GM12891 (cell line): ENCODE measurements at regions not wholly inside any gene's neighbourhood (a gene's known extent, or its start where the extent isn't known, plus 50 kb on each side); places are given as distances from the start of the nearest gene placed in this dataset.

Experiments
- DNase-seq: peaks from one replicate; pipeline ENCODE4 v3.0.0; 2011; ENCODE audit warnings: low spot score; ENCODE audit not compliant: insufficient read length
- FAIRE-seq: peaks from 2 replicates; lab custom pipeline; 2011; peaks lifted over from hg19 to GRCh38; lab: Jason Lieb, UNC
- PAX5 ChIP-seq: IDR thresholded peaks from 2 replicates; pipeline ENCODE4 v1.6.1; 2011; ENCODE audit warnings: low read length, moderate library complexity, mild to moderate bottlenecking; ENCODE audit not compliant: insufficient read depth, severe bottlenecking
- POLR2A ChIP-seq: IDR thresholded peaks from 2 replicates; pipeline ENCODE4 v1.6.1; 2011; ENCODE audit warnings: low read depth, low read length, control low read depth
- POLR2AphosphoS5 ChIP-seq: IDR thresholded peaks from 2 replicates; pipeline ENCODE4 v1.6.1; 2011; ENCODE audit warnings: low read depth, low read length, control low read depth
- POU2F2 ChIP-seq: IDR thresholded peaks from 2 replicates; pipeline ENCODE4 v1.6.1; 2011; ENCODE audit warnings: low read depth, mild to moderate bottlenecking, control low read depth, low read length, moderate library complexity
- SPI1 ChIP-seq: IDR thresholded peaks from 2 replicates; pipeline ENCODE4 v1.6.1; 2011; ENCODE audit warnings: low read depth, low read length, control low read depth
- TAF1 ChIP-seq: IDR thresholded peaks from 2 replicates; pipeline ENCODE4 v1.6.1; 2011; ENCODE audit warnings: low read depth, low read length, control low read depth

DNA sequence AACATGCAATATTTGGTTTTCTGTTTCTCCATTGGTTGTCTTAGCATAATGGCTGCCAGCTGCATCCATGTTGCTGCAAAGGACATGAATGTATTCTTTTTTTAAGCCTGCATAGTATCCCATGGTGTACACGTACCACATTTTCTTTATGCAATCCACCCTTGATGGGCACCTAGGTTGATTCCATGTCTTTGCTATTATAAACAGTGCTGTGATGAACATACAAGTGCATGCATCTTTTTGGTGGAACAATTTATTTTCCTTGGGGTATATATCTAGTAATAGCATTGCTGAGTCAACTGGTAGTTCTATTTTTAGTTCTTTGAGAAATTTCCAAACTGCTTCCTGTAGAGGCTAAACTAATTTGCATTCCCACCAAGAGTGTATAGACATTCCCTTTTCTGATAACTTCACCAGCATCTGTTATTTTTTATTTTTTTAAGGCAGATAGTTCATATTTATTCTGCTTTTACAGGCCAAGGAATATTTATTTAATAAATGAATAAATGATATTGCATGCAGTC lies 62.4 kb upstream of the NPHP3 start:
- FAIRE-seq (no peak), DNase-seq (no peak)
- no peak for TF ChIP-seq PAX5
- no peak for TF ChIP-seq SPI1
- TF ChIP-seq TAF1, result no peak

DNA sequence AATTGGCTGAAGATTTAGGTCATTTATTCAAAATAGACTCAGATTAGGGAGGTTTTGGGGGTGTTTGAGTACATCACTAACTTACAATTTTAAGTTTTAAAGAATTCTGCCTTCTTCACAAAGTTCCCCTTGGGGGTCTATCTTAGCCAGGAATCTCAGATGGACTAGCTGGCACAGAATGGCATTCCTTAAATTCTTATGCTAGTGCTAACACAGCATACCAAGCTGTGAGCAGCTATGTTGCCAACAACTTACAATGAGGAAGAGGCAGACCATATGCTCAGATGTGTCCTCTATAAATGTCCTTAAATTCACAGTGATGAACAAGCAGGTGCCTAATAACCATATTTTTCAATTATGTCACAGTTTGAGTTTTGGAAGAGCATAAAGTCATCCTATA lies 60.9 kb upstream of the NPHP3 start:
- DNase-seq (no peak), FAIRE-seq (no peak)
- TF ChIP-seq TAF1 (no peak), POU2F2 (no peak), SPI1 (no peak), PAX5 (no peak), POLR2AphosphoS5 (no peak), POLR2A (no peak)

DNA sequence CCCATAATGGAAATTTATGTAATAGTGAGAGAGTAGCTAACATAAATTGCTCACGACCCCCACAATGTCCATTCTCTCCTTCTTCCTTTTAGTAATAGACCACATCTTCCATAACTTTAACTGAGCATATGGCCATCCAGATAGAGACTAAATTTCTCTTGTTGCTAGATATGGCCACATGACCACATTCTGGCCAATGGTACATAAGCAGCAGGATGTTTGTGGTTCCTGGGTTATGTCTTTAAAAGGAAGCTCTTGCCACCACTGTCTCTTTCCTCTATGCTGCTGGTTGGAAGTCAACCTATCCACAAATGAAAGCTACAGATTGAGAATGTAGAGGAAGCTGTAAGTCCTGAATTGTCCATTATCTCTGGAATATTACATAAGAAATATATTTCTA lies 59.7 kb upstream of the NPHP3 start:
- TF ChIP-seq PAX5 (no peak), SPI1 (no peak), POLR2A (no peak), POLR2AphosphoS5 (no peak), TAF1 (no peak), POU2F2 (no peak)
- no peak for FAIRE-seq

GRCh38 chr3:132777171-132777570 lies 55.0 kb upstream of the NPHP3 start:
- FAIRE-seq (no peak), DNase-seq (no peak)
- no peak for TF ChIP-seq TAF1
- TF ChIP-seq PAX5, result no peak
- no peak for TF ChIP-seq POLR2AphosphoS5
- TF ChIP-seq POU2F2, result no peak
- TF ChIP-seq POLR2A, result no peak
- TF ChIP-seq SPI1, result no peak

More for the DNA sequence above, 59.7 kb upstream of the NPHP3 start:
- no peak for DNase-seq

DNA sequence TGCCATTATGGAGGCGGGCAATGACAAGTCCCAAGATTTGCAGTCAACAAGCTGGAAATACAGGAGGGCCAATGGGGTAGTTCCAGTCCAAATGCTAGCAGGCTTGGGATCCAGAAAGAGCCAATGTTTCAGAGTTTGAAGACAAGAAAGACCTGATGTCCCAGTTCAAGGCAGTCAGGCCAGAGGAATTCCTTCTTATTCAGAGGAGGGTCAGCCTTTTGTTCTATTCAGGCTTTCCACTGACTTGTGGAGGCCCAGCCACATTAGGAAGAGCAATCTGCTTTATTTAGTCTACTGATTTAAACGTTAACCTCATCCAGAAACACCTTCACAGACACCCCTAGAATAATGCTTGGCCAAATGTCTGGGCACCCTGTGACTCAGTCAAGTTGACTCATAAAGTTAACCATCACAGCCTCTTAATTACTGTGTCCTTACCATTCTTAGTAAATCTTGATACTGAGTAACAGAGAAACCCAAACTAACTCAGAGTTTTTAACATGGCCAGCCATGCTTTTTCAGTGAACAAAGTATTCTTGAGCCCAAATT lies 50.9 kb upstream of the NPHP3 start:
- DNase-seq (no peak), FAIRE-seq (no peak)
- no peak for TF ChIP-seq POU2F2
- no peak for TF ChIP-seq POLR2A
- no peak for TF ChIP-seq SPI1

GRCh38 chr3:132772252-132772651 lies 50.0 kb upstream of the NPHP3 start:
- FAIRE-seq, result no peak
- TF ChIP-seq TAF1, result no peak
- no peak for TF ChIP-seq PAX5
- TF ChIP-seq SPI1, result no peak
- TF ChIP-seq POLR2A, result no peak
- TF ChIP-seq POLR2AphosphoS5, result no peak
- TF ChIP-seq POU2F2, result no peak
- no peak for DNase-seq
